ENCODE measurements at regions not wholly inside any gene's neighbourhood (a gene's known extent, or its start where the extent isn't known, plus 50 kb on each side); places are given as distances from the start of the nearest gene placed in this dataset.
"Not testable (repeated sequence)": the region's sequence is repeated elsewhere in the genome, so short reads cannot be mapped to it uniquely, and the experiment has no call there.

DNA sequence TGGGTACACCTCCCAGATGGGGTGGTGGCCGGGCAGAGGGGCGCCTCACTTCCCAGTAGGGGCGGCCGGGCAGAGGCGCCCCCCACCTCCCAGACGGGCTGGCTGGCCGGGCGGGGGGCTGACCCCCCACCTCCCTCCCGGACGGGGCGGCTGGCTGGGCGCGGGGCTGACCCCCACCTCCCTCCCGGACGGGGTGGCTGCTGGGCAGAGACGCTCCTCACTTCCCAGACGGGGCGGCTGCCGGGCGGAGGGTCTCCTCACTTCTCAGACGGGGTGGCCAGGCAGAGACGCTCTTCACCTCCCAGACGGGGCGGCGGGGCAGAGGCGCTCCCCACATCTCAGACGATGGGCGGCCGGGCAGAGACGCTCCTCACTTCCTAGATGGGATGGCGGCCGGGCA is 240.6 kb downstream of the IL20RB start:
- WGBS (ENCODE audit: insufficient coverage, insufficient read length) = no CpG with 5 or more reads among the region's 32 CpGs
- H3K27me3 ChIP-seq (ENCODE audit: control insufficient read depth, insufficient read depth, low read length); H3K27ac ChIP-seq (ENCODE audit: low read length); H3K4me3 ChIP-seq (ENCODE audit: low read length); H3K9me3 ChIP-seq (ENCODE audit: control insufficient read depth, insufficient read depth, low read length); H3K4me1 ChIP-seq (ENCODE audit: control insufficient read depth, insufficient read depth, low read length); DNase-seq (ENCODE audit: low read depth, low spot score); H3K36me3 ChIP-seq (ENCODE audit: control insufficient read depth, insufficient read depth, low read length): not testable (repeated sequence)

DNA sequence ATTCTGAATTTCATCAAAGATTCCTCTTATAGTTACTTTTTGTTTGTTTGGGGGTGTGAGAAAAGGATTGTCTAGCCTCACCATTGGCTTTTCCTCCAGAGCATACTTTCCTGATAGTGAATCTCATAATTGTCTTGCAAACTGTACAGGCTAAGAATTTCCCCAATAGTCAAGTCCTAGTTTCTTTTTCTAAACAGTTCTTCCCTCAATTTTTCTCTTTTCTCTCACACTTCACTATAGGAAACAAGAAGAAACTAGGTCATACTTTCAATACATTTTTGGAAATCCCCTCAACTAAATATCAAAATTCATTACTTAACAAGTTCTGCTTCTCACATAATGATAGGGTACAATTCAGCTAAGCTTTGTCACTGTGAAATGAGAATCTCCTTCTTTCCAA is 241.9 kb downstream of the IL20RB start:
- Histone ChIP-seq H3K27me3 (ENCODE audit: control insufficient read depth, insufficient read depth, low read length) (no peaks in the 10 kb centered on the region), H3K27ac (ENCODE audit: low read length) (no peak overlapping the region), H3K4me1 (ENCODE audit: control insufficient read depth, insufficient read depth, low read length) (no peaks in the 10 kb centered on the region), H3K4me3 (ENCODE audit: low read length) (no peak overlapping the region), H3K9me3 (ENCODE audit: control insufficient read depth, insufficient read depth, low read length) (no peaks in the 10 kb centered on the region), H3K36me3 (ENCODE audit: control insufficient read depth, insufficient read depth, low read length) (no peaks in the 10 kb centered on the region)
- no peak for DNase-seq (ENCODE audit: low read depth, low spot score)

DNA sequence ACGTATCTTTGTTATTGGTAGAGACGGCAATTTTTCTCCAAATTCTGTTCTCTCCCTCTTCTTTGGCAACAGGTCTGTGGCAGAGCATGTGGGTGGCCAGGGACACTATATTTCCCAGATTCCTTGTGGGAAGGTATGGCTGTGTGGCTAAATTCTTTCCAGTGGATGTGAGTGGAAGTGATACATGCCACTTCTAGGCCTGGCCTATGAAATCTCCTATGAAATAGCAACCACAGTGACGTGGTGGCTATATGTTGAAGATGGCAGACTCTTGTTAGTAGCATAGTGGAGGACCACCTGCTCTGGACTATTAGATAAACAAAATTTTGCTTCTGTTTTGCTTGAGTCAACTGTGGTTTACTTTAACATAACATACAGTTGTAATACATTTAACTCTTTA is 243.3 kb downstream of the IL20RB start:
- DNase-seq (ENCODE audit: low read depth, low spot score) = no peak
- no peak overlapping the region for H3K4me3 ChIP-seq (ENCODE audit: low read length)
- no peaks in the 10 kb centered on the region for H3K4me1 ChIP-seq (ENCODE audit: control insufficient read depth, insufficient read depth, low read length)
- H3K27ac ChIP-seq (ENCODE audit: low read length) = no peak overlapping the region
- no peaks in the 10 kb centered on the region for H3K36me3 ChIP-seq (ENCODE audit: control insufficient read depth, insufficient read depth, low read length)
- no peaks in the 10 kb centered on the region for H3K9me3 ChIP-seq (ENCODE audit: control insufficient read depth, insufficient read depth, low read length)
- no CpG with 5 or more reads among the region's 3 CpGs for WGBS (ENCODE audit: insufficient coverage, insufficient read length)
- no peaks in the 10 kb centered on the region for H3K27me3 ChIP-seq (ENCODE audit: control insufficient read depth, insufficient read depth, low read length)

DNA sequence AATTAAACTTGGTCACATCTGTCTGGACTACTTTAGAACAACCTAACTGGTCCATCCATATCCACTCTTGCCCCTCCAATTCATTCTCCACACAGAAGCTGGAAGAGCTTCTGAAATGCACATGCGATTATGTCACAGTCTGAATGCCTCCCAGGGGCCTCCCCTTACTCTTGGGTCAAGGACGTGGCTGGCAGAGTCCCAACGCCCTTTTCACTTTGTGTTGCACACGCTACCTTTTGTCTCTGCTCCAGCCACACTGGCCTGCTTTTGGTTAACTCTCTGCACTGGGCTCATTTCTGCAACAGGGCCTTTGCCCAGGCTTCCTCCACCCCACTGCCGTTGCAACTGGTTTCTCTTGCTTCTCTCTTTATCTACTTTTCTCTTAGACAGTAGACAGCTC is 245.2 kb downstream of the IL20RB start:
- no peak overlapping the region for H3K27ac ChIP-seq (ENCODE audit: low read length)
- no CpG with 5 or more reads among the region's 5 CpGs for WGBS (ENCODE audit: insufficient coverage, insufficient read length)
- no peaks in the 10 kb centered on the region for H3K9me3 ChIP-seq (ENCODE audit: control insufficient read depth, insufficient read depth, low read length)
- no peaks in the 10 kb centered on the region for H3K4me1 ChIP-seq (ENCODE audit: control insufficient read depth, insufficient read depth, low read length)
- H3K36me3 ChIP-seq (ENCODE audit: control insufficient read depth, insufficient read depth, low read length) = no peaks in the 10 kb centered on the region
- H3K4me3 ChIP-seq (ENCODE audit: low read length) = no peak overlapping the region
- no peak for DNase-seq (ENCODE audit: low read depth, low spot score)
- no peaks in the 10 kb centered on the region for H3K27me3 ChIP-seq (ENCODE audit: control insufficient read depth, insufficient read depth, low read length)

DNA sequence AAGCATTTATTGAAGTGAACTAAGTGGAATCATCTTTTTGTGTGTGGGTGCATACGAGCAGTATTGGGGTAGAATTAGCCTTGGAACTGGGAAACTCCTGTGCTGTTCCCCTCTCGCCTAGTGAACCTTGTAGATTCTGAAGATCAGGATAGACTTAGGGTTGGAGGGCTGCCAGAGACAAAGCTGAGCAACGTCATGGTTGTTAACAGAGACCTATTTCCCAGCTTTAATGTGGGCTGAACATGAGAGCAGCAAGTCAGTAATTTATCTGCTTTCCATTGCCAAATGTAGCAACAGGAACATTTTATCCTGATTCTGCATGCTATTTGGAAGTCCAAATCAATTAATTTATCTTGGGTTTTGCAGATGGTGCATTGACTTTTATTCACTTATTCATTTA is 246.6 kb downstream of the IL20RB start:
- Histone ChIP-seq H3K27me3 (ENCODE audit: control insufficient read depth, insufficient read depth, low read length) (no peaks in the 10 kb centered on the region), H3K4me3 (ENCODE audit: low read length) (no peak overlapping the region), H3K9me3 (ENCODE audit: control insufficient read depth, insufficient read depth, low read length) (no peaks in the 10 kb centered on the region), H3K36me3 (ENCODE audit: control insufficient read depth, insufficient read depth, low read length) (no peaks in the 10 kb centered on the region), H3K27ac (ENCODE audit: low read length) (no peak overlapping the region), H3K4me1 (ENCODE audit: control insufficient read depth, insufficient read depth, low read length) (no peaks in the 10 kb centered on the region)
- no peak for DNase-seq (ENCODE audit: low read depth, low spot score)
- WGBS (ENCODE audit: insufficient coverage, insufficient read length) = no CpG with 5 or more reads among the region's 3 CpGs

DNA sequence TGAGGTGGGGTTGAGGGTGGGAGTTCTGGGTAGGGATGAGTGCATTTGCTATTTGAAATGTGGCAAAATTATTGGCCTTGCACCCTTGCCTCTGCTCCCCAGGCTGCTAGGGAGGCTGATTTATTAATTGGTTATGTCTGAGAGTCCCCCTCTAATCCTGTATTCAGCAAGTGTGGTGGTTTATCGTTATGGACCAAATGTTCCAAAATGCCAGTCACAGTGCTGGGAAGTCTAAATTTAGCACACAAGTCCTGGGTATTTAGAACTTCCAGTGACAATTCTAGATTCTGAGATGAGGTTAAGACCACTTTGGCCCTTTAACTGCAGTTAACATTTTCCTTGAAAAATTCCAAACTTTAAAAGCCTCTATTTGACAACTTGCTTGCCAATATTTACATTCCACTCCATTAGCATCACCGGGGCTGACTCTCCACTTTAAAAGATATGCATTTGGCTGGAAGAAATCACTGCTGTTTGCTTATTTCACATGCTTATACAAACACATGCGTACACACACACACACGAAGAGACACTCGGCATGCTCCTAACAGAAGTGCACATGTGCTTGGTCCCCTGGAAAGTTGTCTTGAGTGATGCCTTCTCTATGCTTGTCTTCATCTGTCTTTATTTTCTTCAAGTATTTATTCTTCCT is 247.7 kb downstream of the IL20RB start:
- Histone ChIP-seq H3K9me3 (ENCODE audit: control insufficient read depth, insufficient read depth, low read length) (no peaks in the 10 kb centered on the region), H3K27me3 (ENCODE audit: control insufficient read depth, insufficient read depth, low read length) (no peaks in the 10 kb centered on the region), H3K4me3 (ENCODE audit: low read length) (no peak overlapping the region), H3K4me1 (ENCODE audit: control insufficient read depth, insufficient read depth, low read length) (no peaks in the 10 kb centered on the region), H3K27ac (ENCODE audit: low read length) (no peak overlapping the region), H3K36me3 (ENCODE audit: control insufficient read depth, insufficient read depth, low read length) (no peaks in the 10 kb centered on the region)
- no peak for DNase-seq (ENCODE audit: low read depth, low spot score)
- WGBS (ENCODE audit: insufficient coverage, insufficient read length) = no CpG with 5 or more reads among the region's 5 CpGs

DNA sequence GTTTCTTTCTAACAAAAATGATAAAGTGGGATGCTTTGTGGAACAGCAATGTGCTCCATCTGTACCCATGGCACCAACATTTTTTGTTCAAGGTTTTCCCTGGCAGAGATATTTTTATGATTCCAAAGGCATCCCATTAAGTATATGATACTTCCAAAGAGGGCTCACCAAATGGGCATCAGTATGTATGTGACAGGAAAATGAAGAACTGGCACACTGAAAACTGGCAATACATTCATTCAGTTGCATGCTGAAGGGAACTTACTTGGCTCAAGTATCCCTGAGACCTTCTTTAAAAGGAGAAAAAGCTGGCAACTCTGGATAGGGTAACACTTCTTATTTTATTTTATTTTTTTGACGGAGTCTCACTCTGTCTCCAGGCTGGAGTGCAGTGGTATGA is 249.8 kb downstream of the IL20RB start:
- no peaks in the 10 kb centered on the region for H3K9me3 ChIP-seq (ENCODE audit: control insufficient read depth, insufficient read depth, low read length)
- no peak overlapping the region for H3K4me3 ChIP-seq (ENCODE audit: low read length)
- H3K27me3 ChIP-seq (ENCODE audit: control insufficient read depth, insufficient read depth, low read length) = no peaks in the 10 kb centered on the region
- no peak for DNase-seq (ENCODE audit: low read depth, low spot score)
- H3K27ac ChIP-seq (ENCODE audit: low read length) = no peak overlapping the region
- no CpG with 5 or more reads among the region's 1 CpG for WGBS (ENCODE audit: insufficient coverage, insufficient read length)
- no peaks in the 10 kb centered on the region for H3K36me3 ChIP-seq (ENCODE audit: control insufficient read depth, insufficient read depth, low read length)
- H3K4me1 ChIP-seq (ENCODE audit: control insufficient read depth, insufficient read depth, low read length) = no peaks in the 10 kb centered on the region

DNA sequence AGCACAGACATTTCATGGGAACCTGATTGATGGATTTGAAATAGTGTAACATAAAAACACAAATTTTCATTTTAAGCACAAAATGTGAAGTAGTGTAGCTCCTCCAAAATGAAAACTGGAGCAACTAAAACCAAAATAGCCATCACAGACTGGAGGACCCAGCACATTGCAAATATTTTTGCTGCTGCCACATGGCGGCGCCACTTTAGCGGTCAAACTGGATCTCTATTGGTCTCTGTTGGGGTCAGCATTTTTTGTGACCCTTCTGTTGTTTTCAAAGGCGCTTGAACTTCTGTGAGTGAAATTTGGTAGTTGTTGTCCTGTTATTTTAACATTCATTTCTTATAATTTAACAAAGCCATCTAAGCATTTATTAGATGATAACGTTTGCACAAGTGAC is 259.9 kb downstream of the IL20RB start:
- Histone ChIP-seq H3K27me3 (ENCODE audit: control insufficient read depth, insufficient read depth, low read length) (no peaks in the 10 kb centered on the region), H3K9me3 (ENCODE audit: control insufficient read depth, insufficient read depth, low read length) (no peaks in the 10 kb centered on the region), H3K27ac (ENCODE audit: low read length) (no peak overlapping the region), H3K36me3 (ENCODE audit: control insufficient read depth, insufficient read depth, low read length) (no peaks in the 10 kb centered on the region), H3K4me3 (ENCODE audit: low read length) (no peak overlapping the region), H3K4me1 (ENCODE audit: control insufficient read depth, insufficient read depth, low read length) (no peaks in the 10 kb centered on the region)
- DNase-seq (ENCODE audit: low read depth, low spot score) = peak; percentile 31
- WGBS (ENCODE audit: insufficient coverage, insufficient read length) = no CpG with 5 or more reads among the region's 5 CpGs

DNA sequence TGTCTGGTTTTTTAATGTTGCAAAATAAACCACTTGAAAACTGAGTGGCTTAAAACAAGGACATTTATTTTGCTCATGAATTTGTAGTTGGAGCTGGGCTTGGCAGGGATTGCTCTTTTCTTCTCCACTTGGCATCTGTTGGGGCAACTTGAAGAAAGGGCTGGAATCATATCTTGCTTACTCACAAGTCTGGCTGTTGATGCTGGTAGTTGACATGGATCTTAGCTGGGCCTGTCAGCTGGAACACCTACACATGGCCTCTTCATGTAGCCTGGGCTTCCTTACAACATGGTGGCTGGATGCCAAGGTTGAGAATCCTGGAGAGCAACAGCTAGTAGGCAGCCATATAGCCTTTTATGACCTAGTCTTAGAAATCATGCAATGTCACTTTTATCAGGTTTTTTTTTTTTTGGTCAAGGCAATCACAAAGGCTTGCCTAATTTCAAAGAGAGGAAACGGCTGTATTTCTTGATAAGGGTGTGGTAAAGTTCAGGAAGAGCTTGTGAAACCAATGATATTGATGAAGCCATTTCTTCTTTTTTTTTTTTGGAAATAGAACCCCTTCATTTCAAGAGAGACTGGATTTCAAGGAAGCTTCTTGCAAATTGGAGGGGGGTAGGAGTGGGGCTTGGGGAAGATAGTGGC is 262.1 kb downstream of the IL20RB start:
- Histone ChIP-seq H3K9me3 (ENCODE audit: control insufficient read depth, insufficient read depth, low read length) (no peaks in the 10 kb centered on the region), H3K4me3 (ENCODE audit: low read length) (no peak overlapping the region), H3K36me3 (ENCODE audit: control insufficient read depth, insufficient read depth, low read length) (no peaks in the 10 kb centered on the region), H3K27me3 (ENCODE audit: control insufficient read depth, insufficient read depth, low read length) (no peaks in the 10 kb centered on the region), H3K27ac (ENCODE audit: low read length) (no peak overlapping the region), H3K4me1 (ENCODE audit: control insufficient read depth, insufficient read depth, low read length) (no peaks in the 10 kb centered on the region)
- no peak for DNase-seq (ENCODE audit: low read depth, low spot score)
- no CpG with 5 or more reads among the region's 1 CpG for WGBS (ENCODE audit: insufficient coverage, insufficient read length)

DNA sequence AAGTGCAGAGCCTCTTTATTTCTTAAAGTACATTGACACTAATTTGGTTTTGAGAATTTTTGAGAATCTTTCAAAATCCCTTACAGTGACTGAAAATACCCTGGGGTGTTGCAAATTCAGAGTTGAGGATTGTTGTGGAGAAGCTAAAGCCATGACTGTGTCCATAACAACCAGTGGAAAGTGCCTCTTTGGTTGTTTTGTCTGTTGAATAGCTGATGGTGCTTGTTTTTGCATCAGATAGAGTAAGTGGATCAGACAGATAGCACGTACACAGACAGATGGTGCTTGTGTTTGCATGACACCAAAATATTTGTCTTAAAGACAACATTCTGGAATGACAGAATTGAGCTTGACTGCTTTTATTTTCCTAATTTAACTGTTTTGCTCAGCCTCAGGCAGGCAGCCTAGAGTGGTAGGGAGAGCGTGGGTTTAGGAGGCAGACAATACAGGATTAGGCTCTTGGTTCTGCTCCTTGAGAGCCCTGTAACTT is 265.0 kb downstream of the IL20RB start:
- H3K27ac ChIP-seq (ENCODE audit: low read length) = no peak overlapping the region
- WGBS (ENCODE audit: insufficient coverage, insufficient read length) = no CpG with 5 or more reads among the region's 2 CpGs
- H3K4me1 ChIP-seq (ENCODE audit: control insufficient read depth, insufficient read depth, low read length) = no peaks in the 10 kb centered on the region
- no peak overlapping the region for H3K4me3 ChIP-seq (ENCODE audit: low read length)
- no peaks in the 10 kb centered on the region for H3K9me3 ChIP-seq (ENCODE audit: control insufficient read depth, insufficient read depth, low read length)
- no peaks in the 10 kb centered on the region for H3K27me3 ChIP-seq (ENCODE audit: control insufficient read depth, insufficient read depth, low read length)
- DNase-seq (ENCODE audit: low read depth, low spot score) = no peak
- no peaks in the 10 kb centered on the region for H3K36me3 ChIP-seq (ENCODE audit: control insufficient read depth, insufficient read depth, low read length)

DNA sequence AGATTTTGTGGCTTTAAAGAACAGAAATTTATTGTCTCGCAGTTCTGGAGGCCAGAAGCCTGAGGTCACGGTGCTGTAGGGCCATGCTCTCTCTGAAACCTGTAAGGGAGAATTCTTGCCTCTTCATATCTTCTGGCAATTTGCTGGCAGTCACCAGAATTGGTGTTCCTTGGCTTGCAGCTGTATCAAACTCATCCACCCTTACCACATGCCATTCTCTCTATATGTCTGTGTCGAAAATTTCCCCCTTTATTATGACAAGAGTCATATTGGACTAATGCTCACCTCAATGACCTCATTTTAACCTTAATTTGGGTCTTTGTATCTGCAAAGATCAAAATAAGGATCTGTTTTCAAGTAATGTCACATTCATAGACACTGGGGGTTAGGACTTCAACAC is 266.7 kb downstream of the IL20RB start:
- no peaks in the 10 kb centered on the region for H3K9me3 ChIP-seq (ENCODE audit: control insufficient read depth, insufficient read depth, low read length)
- H3K27me3 ChIP-seq (ENCODE audit: control insufficient read depth, insufficient read depth, low read length) = no peaks in the 10 kb centered on the region
- no peaks in the 10 kb centered on the region for H3K36me3 ChIP-seq (ENCODE audit: control insufficient read depth, insufficient read depth, low read length)
- no peak for DNase-seq (ENCODE audit: low read depth, low spot score)
- no CpG with 5 or more reads among the region's 3 CpGs for WGBS (ENCODE audit: insufficient coverage, insufficient read length)
- H3K4me1 ChIP-seq (ENCODE audit: control insufficient read depth, insufficient read depth, low read length) = no peaks in the 10 kb centered on the region
- no peak overlapping the region for H3K27ac ChIP-seq (ENCODE audit: low read length)
- no peak overlapping the region for H3K4me3 ChIP-seq (ENCODE audit: low read length)

All from iPS DF 6.9 (cell line).